GM12873 (cell line): ENCODE measurements at regions not wholly inside any gene's neighbourhood (a gene's known extent, or its start where the extent isn't known, plus 50 kb on each side); places are given as distances from the start of the nearest gene placed in this dataset.

ENCODE experiments used
- TF ChIP-seq, protein P1 (sequence below): IDR thresholded peaks from 2 replicates; pipeline ENCODE4 v1.5.1; 2012; ENCODE audit warnings: low read depth, mild to moderate bottlenecking, moderate library complexity, low read length, control low read depth; ENCODE audit not compliant: insufficient read depth; ENCODE audit errors: missing control alignments

GRCh38 chr2:234273887-234274584 is 222.8 kb downstream of the ARL4C start:
- TF ChIP-seq, protein P1, sequence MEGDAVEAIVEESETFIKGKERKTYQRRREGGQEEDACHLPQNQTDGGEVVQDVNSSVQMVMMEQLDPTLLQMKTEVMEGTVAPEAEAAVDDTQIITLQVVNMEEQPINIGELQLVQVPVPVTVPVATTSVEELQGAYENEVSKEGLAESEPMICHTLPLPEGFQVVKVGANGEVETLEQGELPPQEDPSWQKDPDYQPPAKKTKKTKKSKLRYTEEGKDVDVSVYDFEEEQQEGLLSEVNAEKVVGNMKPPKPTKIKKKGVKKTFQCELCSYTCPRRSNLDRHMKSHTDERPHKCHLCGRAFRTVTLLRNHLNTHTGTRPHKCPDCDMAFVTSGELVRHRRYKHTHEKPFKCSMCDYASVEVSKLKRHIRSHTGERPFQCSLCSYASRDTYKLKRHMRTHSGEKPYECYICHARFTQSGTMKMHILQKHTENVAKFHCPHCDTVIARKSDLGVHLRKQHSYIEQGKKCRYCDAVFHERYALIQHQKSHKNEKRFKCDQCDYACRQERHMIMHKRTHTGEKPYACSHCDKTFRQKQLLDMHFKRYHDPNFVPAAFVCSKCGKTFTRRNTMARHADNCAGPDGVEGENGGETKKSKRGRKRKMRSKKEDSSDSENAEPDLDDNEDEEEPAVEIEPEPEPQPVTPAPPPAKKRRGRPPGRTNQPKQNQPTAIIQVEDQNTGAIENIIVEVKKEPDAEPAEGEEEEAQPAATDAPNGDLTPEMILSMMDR: no peak

- TF ChIP-seq, protein P1: no peak
These were observed 221.8 kb downstream of the SPP2 start for GRCh38 chr2:234272069-234272850.

- TF ChIP-seq, protein P1: no peak
These were observed 220.8 kb downstream of the SPP2 start for GRCh38 chr2:234271338-234271737.

- TF ChIP-seq, protein P1: no peak
These were observed 219.3 kb downstream of the SPP2 start for GRCh38 chr2:234269769-234270204.

GRCh38 chr2:234267534-234267933 is 217.0 kb downstream of the SPP2 start:
- TF ChIP-seq, protein P1: no peak

GRCh38 chr2:234266952-234267351 is 216.4 kb downstream of the SPP2 start:
- TF ChIP-seq, protein P1: no peak

DNA sequence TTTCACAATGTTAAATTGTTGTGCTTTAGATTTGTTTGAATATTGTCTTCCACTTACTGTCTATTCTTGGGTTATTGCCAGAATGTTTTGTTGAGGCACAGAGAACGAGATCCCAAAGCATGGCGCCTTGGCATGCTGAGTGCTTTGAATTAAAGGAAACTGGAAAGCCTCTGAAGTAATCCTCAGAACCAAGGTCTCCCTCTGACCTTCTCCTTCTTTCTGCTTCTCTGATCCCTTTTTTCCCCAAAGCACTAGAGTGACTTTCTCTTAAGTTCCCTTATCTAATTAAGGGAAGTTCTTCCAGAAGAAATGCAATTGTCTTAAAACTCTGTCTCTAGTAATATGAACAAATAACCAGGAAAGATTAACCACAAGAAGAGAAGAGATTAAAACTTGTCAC is 214.7 kb downstream of the SPP2 start:
- TF ChIP-seq, protein P1: no peak
